T47D (cell line): ENCODE measurements at regions not wholly inside any gene's neighbourhood (a gene's known extent, or its start where the extent isn't known, plus 50 kb on each side); places are given as distances from the start of the nearest gene placed in this dataset.
"Not testable (repeated sequence)": the region's sequence is repeated elsewhere in the genome, so short reads cannot be mapped to it uniquely, and the experiment has no call there.

Source experiments
- DNase-seq, 2 experiments: peaks; one replicate each; pipeline versions ENCODE4 v3.0.0 to v3.0.0-alpha.2; 2011 to 2012; ENCODE audit warnings: low read depth in 1 of 2, low spot score in 1 of 2
- JUND ChIP-seq: IDR thresholded peaks from 2 replicates; pipeline ENCODE4 v1.6.1; 2012; ENCODE audit warnings: low read depth
- in situ Hi-C: cut with HindIII; loops from 2 replicates; pipeline ENCODE4 v1.10.0; 2016; ENCODE audit warnings: low sequenced_read_pairs, low pct_unique_long_range_greater_than_20kb

- TF ChIP-seq JUND, result no peak
- no peak for DNase-seq
- in situ Hi-C loops, result no loop called here
Measured at GRCh38 chr5:63008195-63008594, 429.6 kb downstream of the LRRC70 start.

- DNase-seq, in situ Hi-C loops: not testable (repeated sequence)
Measured at GRCh38 chr5:62994842-62995241, 416.2 kb downstream of the LRRC70 start.

GRCh38 chr5:62985749-62986148 lies 407.1 kb downstream of the LRRC70 start:
- in situ Hi-C loops, result no loop called here
- no peak for DNase-seq
- TF ChIP-seq JUND, result no peak

- TF ChIP-seq JUND, result no peak
- in situ Hi-C loops, result no loop called here
Measured at GRCh38 chr5:62982348-62982747, 403.7 kb downstream of the LRRC70 start.

GRCh38 chr5:62980884-62981283 lies 402.3 kb downstream of the LRRC70 start:
- in situ Hi-C loops, result no loop called here
- no peak for DNase-seq
- no peak for TF ChIP-seq JUND

More at GRCh38 chr5:62982348-62982747, 403.7 kb downstream of the LRRC70 start:
- DNase-seq, result no peak

GRCh38 chr5:62979472-62979871 lies 400.9 kb downstream of the LRRC70 start:
- DNase-seq, result no peak
- no peak for TF ChIP-seq JUND
- in situ Hi-C loops, result no loop called here

GRCh38 chr5:62977661-62978060 lies 399.0 kb downstream of the LRRC70 start:
- no peak for DNase-seq
- TF ChIP-seq JUND, result no peak
- in situ Hi-C loops, result no loop called here

GRCh38 chr5:62974623-62975022 lies 396.0 kb downstream of the LRRC70 start:
- TF ChIP-seq JUND, result no peak
- in situ Hi-C loops, result no loop called here
- DNase-seq, result no peak

- in situ Hi-C loops, result no loop called here
- no peak for DNase-seq
- no peak for TF ChIP-seq JUND
Measured at GRCh38 chr5:62969409-62970120, 390.9 kb downstream of the LRRC70 start.

- no peak for TF ChIP-seq JUND
- no peak for DNase-seq
- in situ Hi-C loops, result no loop called here
Measured at GRCh38 chr5:62964428-62964827, 385.8 kb downstream of the LRRC70 start.

GRCh38 chr5:62960781-62961180 lies 382.2 kb downstream of the LRRC70 start:
- TF ChIP-seq JUND, result no peak
- in situ Hi-C loops, result no loop called here
- no peak for DNase-seq

GRCh38 chr5:62956597-62956996 lies 378.0 kb downstream of the LRRC70 start:
- in situ Hi-C loops, result no loop called here
- no peak for DNase-seq
- TF ChIP-seq JUND, result no peak

GRCh38 chr5:62954578-62954977 lies 376.0 kb downstream of the LRRC70 start:
- TF ChIP-seq JUND, result no peak
- in situ Hi-C loops, result no loop called here
- DNase-seq, result no peak

GRCh38 chr5:62948301-62948700 lies 369.7 kb downstream of the LRRC70 start:
- DNase-seq, result no peak
- in situ Hi-C loops, result no loop called here
- no peak for TF ChIP-seq JUND

- in situ Hi-C loops, result no loop called here
- DNase-seq, result no peak
- no peak for TF ChIP-seq JUND
Measured at GRCh38 chr5:62942384-62942783, 363.8 kb downstream of the LRRC70 start.
